ENCODE measurements at regions not wholly inside any gene's neighbourhood (a gene's known extent, or its start where the extent isn't known, plus 50 kb on each side); places are given as distances from the start of the nearest gene placed in this dataset.

GRCh38 chr2:59936048-59936447, 617.4 kb downstream of the BCL11A start:
- TF ChIP-seq, protein P1, sequence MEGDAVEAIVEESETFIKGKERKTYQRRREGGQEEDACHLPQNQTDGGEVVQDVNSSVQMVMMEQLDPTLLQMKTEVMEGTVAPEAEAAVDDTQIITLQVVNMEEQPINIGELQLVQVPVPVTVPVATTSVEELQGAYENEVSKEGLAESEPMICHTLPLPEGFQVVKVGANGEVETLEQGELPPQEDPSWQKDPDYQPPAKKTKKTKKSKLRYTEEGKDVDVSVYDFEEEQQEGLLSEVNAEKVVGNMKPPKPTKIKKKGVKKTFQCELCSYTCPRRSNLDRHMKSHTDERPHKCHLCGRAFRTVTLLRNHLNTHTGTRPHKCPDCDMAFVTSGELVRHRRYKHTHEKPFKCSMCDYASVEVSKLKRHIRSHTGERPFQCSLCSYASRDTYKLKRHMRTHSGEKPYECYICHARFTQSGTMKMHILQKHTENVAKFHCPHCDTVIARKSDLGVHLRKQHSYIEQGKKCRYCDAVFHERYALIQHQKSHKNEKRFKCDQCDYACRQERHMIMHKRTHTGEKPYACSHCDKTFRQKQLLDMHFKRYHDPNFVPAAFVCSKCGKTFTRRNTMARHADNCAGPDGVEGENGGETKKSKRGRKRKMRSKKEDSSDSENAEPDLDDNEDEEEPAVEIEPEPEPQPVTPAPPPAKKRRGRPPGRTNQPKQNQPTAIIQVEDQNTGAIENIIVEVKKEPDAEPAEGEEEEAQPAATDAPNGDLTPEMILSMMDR (IDR thresholded peaks at IDR 0.05): no peak
- TF ChIP-seq EZH2 (IDR thresholded peaks at IDR 0.05; ENCODE audit: borderline replicate concordance, insufficient read depth, low read depth, low read length, poor library complexity, severe bottlenecking): no peak
